NCI-H226 (cell line): ENCODE measurements at regions not wholly inside any gene's neighbourhood (a gene's known extent, or its start where the extent isn't known, plus 50 kb on each side); places are given as distances from the start of the nearest gene placed in this dataset.
"Not testable (repeated sequence)": the region's sequence is repeated elsewhere in the genome, so short reads cannot be mapped to it uniquely, and the experiment has no call there.

Source experiments
- DNase-seq: peaks from one replicate; pipeline ENCODE4 v3.0.0-alpha.2; 2015

DNA sequence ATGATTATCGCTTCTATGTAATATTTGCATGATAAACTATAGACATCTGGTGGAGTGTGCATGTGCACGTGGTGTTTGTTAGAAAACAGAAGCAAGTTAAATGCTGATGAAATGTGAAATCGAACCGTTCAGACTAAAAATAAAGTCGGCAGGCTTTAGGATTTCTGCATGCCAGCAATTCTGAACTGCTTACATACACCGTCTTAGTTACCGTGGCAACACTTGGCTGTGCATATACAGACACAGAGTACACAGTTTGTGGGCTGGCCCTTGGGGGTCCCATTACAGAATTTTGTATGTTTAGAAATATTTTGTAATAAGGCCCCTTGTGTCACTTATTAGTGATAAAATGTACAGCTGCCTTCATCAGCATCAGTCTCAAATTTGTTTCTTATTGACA lies 605.5 kb downstream of the RBFOX1 start:
- DNase-seq, result no peak

DNA sequence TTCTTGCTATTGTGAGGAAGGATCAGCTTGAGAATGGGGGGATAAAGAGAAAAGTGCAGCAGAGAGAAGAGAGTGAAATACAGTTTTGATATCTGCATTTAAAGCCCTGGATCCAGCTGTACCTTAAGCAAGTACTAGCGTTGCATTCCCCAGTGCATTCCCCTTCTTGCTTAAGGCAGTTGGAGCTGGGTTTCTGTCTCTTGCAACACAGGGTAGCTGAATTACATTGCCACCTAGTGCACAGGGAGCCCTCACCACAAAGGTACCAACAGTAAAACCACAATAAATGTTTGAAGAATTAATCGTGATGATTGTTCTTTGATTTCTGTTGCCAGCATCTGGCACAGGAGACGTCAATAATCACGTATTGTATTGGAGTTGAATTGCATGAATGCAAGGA lies 588.7 kb downstream of the RBFOX1 start:
- no peak for DNase-seq

DNA sequence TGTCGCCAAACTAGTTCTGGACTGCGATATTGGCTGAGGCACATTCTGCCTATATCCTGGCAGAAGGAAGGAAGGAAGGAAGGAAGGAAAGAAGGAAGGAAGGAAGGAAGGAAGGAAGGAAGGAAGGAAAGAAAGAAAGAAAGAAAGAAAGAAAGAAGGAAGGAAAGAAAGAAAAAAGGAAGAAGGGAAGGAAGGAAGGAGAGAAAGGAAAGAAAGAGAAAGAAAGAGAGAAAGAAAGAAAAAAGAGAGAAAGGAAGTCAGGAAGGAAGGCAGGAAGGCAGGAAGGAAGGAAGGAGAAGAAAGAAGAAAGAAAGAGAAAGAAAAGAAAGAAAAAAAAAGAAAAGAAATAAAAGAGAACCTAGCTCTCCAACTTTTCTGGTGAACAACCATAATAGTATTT lies 587.1 kb downstream of the RBFOX1 start:
- no peak for DNase-seq

DNA sequence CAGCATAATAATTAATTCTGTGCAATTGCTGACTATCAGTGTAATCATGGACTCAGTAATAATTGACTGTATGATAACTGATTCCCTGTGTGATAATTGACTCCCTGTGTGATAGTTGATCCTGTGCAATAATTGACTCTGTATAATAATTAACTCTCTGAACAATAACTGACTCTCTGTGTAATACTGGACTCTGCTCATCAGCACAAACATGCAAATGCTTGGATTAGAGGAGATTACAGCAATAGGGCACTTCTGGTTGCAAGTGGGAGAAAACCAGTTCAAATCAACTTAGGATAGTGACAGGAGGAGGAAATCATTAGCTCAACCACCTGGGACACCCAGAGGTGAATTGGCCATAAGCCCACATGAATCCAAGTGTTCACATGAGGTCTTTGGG lies 582.1 kb downstream of the RBFOX1 start:
- no peak for DNase-seq

DNA sequence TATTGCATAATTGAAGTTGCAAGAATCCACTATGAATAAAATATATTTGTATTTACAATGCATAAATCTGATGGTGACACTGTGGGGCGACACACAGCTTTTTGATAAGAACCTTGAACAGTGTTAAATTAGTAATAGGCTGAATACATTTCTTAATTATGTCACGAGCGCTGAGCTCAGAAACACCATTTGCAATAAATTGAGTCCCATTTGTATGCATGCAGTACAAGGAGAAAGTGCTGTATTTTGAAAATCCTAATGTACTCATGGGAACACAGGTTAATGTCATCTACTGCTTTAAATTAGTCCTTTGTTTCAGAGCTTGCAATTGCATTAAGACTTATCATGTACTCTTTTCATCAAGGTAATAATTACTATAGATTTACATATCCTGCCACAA lies 579.5 kb downstream of the RBFOX1 start:
- DNase-seq, result no peak

DNA sequence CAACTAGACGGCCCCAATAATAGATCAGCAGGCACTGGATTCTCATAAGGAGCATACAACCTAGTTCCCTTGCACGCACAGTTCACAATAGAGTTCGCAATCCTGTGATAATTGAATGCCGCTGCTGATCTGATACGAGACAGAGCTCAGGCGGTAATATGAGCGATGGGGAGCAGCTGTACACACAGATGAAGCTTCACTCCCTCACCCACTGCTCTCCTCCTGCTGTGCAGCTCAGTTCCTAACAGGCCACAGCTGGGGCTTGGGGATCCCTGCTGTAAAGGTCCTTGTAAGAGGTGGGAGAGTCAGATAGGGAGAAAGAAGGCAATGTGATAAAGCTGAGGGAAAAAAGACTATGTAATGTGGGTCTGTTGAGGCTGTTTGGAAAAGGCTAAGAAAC lies 577.5 kb downstream of the RBFOX1 start:
- DNase-seq, result no peak

DNA sequence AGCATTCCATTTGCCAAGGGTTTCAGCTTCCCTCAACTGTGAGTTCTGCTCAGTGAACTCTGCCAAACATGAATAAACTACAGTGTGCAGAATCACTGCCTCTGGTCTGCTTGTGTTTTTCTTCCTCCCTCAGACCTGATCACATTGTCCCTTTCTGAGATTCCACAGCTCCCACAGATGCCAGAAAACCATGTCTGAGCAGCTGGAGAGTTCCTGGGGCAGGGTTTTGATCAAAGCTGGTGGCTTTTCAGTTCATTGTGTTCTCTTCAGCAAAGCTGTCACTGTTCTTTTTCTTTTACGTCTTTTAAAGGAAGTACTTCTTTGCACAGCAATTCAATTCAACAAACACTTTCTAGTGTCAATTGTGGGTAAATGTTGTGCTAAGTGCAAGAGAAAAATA lies 555.8 kb downstream of the RBFOX1 start:
- DNase-seq, result no peak

DNA sequence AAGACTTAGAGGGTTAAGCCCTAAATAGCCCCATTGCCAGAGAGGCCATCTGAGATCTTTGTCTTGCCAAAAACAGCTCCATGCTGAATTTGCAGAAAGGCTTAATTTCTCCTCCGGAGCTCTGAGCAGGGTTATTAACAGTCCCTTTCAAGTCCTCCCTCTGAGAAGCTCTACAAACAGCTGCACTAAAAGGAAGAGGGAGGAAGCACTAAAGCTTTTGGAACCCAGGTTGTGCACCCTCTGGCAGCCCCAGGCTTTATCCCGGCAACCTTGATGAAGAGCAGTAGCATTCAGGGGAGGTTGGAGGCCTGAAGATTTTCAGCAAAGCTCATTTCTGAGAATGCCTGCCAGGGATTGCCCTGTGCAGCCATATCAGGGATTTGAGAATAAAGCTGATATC lies 554.7 kb downstream of the RBFOX1 start:
- DNase-seq, result no peak

DNA sequence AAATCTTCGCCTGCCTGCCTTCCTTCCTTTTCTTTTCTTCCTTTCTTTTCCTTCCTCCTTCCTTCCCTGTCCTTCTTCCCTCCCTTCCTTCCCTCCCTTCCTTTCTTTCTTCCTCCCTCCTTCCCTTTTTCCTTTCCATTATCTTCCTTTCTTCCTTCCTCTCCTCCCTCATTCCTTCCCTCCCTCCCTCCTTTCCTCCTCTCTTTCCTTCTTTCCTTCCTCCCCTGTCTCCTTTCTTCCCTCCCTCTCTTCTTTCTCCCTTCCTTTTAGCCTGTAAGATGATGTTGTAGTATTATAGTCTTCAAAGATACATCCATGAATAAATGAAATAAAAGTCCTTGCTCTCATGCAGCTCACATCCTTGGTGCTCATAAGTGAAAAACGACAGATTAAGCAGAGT lies 539.3 kb downstream of the RBFOX1 start:
- DNase-seq, result no peak

DNA sequence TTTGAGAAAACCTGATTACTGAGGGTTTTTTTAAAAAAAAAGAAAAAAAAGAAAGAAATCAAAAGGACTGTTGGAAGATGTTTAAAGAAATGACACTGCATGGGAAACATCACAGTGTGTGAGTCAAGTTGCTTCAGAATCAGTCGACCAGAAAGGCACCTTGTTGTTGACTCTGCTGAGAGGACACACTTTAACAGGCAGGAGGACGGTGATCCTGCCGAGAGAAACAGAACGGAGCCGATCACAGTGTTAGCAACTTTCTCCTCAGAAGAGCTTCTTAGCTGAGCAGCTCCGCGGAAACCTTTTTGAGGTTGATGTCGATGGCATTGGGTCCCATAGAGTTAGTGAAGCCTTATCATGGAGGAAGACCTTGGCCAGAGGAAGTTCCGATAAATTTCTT lies 538.7 kb downstream of the RBFOX1 start:
- DNase-seq, result no peak

DNA sequence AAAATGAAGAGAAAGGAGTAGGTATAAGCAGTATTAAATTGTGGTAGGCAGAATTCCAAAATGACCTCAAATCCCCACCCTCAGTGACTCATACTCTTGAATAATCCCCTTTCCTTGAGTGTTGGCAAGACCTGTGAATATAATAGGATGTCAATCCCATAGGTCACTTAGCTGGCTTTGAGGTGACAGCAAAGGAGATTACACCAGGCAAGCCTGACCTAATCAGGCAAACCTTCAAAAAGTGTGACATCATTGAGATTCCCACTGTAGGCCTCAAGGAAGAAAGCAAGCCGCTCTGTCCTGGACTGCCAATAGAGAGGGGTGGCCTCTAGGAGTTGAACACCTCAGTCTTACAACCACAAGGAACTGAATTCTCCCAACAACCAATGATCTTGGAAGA lies 535.2 kb downstream of the RBFOX1 start:
- no peak for DNase-seq

DNA sequence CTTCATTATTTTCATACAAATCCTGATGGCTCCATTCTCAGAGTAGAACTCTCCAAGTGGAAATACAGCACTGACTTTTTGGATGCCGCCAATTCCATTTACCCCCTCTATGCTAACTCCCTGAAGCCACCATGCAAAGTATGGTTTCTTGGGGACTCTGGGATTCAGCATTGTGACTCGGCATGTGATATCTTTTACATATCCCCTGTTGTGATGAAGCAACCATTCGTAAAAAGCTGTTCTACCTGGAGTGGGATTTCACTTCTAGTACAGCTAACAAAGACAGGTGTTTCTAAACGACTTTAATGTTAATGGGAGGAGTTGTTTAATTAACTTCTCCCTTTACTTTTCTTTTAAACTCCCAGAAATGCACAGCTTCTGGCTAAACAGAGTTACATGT lies 533.5 kb downstream of the RBFOX1 start:
- no peak for DNase-seq

DNA sequence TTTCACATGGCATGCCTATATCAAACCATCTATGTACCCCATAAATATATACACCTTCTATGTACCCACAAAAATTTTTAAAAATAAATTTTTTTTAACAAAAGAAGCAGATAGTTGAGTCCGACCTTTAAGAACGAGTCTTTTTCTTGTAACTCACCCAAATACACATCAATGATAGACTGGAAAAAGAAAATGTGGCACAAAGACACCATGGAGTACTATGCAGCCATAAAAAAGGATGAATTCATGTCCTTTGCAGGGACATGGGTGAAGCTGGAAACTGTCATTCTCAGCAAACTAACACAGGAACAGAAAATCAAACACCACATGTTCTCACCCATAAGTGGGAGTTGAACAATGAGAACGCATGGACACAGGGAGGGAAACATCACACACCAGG lies 532.7 kb downstream of the RBFOX1 start:
- DNase-seq, result not testable (repeated sequence)

DNA sequence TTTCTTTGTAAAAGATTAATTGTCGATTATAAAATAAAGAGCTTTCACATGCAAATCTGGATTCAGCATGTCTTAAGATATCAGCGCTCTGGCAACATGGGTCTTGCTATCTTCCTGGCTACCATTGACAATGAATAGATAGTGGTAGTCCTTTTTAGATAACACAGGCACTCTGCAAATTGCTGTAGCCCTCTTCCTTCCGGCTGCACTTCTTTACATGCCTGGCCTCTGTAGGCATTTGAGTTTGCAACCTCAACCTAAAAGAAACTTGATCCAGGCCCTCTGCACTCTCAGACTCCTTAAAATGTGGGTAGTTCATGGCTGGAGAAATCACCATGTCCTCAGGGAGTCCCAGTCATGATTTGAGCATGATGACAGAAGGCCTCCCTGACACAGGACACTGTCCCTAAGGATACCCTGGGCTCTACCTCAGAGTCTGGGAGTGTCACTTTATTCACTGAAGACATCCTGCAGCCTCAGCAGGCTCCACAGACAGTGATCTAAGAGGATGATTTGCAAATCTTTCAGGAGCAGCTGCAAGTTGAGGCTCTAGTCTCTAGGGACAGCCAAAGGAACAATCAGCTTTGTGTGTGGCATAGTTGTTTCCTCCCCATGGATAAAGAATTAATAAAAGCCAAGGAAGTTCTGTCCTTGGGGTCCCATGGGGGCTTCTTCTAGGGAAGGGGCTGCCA lies 529.4 kb downstream of the RBFOX1 start:
- no peak for DNase-seq

DNA sequence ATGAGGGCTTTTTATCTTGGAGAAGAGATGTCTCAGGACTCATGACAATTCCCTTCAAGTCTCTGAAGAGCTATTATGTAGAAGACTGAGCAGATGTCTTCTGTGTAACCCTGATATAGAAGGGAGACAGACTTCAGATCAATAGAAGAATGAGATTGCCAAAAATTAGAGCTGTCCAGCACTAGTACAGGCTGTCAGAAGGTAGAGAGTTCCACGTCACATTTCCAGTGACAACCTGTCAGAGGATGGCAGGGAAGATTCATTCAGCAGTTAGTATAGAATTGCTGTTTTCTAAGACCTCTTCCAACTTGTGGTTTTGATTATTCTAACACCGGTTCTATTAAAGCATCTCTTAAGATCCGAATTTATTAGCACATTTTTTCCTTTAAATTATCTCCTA lies 520.6 kb downstream of the RBFOX1 start:
- no peak for DNase-seq

DNA sequence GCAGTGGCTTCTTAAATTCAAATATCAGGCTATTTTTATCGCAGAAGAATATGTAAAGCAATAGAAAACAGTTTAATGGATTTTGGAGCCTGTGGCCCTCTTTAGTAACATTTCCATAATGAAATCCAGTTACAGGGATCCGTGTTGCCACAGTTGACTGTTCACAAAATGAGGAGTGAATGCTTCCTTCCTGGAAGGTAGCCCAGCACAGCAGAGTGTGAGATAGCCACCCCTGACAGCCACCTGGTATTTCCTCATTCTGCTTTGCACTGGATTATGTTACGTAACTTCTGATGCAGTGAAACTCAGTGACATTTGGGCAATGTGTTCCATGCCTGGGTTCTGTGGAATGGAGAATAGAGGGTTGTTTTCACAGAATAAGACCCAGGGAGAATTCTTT lies 517.2 kb downstream of the RBFOX1 start:
- no peak for DNase-seq

DNA sequence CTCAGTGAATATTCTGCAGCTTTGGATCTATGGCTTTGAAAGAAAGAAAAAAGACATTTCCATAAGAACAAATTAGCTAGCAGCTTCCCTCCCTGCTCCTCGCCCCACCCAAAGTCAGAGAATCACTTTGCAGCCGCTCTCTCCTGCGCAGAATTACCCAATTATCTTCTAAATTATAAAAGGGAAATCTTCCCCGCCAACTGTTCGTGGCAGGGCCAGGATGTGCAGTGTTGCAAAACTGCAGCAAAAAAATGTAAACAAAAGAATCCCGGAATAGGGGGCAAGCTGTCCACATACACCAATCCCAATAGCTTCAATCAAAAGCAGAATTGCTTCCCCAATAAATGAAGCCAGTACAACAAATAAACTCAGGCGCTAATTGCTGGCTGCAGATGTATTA lies 510.6 kb downstream of the RBFOX1 start:
- no peak for DNase-seq

DNA sequence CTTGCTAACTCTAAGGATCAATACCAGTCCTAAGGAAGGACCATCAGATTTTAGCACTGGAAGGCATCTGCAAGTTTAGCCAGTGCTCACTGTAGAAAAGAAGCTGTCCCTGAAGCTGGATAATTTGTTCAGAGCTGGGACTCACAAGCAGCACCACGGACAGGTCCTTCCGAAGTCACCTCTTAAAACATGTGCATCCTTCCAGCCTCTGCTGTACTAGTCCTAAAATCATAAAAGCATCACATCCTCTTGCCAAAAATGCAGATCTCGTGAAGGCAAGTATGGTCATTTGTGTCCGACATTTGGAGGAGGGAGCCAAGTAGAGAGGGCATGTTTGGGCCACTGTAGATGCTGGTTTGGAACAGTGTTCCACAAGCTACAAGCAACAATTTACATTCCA lies 506.9 kb downstream of the RBFOX1 start:
- DNase-seq, result no peak

DNA sequence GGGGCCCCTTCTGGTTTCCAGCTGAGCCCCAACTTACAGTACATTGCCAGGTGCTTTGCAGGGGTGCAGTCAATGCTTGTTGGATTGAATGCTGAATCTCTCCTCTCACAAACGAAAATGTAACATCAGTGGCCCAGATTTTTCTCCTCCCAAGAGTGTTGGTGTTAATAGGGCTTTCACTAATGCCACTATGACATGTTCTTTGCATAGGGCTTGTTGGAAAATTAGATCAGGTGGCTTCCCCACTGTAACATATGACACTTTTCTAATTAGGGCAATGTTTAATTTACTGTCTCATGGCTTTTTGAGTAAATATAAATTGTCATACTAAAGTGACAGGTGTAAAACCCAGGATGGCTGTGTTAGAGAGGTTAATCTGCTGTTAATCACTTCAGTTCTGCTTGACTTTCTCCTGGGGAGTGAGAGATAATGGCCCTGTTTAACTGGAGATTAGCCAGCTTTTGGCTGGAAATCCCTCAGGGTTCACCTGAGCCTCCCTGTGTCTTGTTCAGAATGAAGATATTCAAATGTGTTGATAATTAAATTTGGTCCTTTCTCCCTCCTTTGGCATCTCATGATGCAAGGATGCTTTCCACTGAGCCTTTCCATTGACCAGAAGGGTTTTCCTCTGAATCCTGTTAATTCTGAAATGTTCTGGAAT lies 502.3 kb downstream of the RBFOX1 start:
- DNase-seq, result no peak

DNA sequence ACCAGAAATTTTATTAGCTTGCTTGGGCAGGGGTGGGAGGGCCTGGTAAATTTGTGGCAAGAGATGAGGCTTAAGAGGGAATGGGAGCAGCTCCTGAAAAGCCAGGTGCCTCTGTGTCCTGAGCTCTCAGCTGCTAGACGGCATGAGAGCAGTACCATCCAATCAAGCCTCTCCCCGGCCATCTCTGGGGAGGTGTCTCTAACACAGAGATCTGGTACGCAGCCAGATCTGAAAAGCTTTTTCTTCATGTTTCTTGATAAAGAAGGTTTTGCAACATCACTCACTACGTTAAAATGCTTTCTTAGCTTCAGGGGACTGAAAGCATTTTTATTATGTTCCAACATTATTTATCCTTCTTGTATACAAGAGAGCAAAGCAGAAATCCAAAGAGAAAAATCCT lies 488.2 kb downstream of the RBFOX1 start:
- no peak for DNase-seq

DNA sequence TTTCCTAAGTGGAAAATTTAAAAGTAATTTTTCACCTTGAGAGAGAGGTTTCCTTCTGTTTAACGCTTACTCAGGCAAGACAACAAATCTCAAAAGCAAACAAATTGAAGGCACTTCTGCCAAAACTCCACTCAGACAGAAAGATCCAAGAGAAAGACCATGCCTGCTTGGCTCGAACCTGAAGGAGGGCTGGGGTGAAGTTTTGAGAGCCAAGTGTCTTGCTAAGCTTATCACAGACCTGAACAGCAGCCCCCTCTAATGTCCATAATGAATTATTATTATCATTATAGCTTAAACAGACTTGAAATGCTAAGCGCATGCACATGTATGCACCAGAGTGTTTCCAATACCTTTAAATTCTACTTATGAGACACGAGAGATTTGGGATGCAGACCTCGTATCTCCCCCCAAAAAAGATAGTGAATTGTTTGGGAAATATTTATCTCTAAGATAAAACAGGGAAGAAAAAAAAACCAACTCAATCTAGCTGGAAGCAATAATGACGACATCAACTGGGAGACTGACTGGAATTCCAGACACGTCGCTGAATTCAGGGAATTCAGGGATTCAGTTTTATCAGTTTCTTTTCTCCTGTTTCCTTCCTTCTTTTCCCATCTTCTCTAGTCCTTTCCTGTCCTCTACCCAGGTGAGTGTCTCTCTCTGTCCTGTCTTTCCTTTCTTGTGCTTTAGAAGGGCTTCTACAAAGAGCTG lies 473.2 kb downstream of the RBFOX1 start:
- no peak for DNase-seq

DNA sequence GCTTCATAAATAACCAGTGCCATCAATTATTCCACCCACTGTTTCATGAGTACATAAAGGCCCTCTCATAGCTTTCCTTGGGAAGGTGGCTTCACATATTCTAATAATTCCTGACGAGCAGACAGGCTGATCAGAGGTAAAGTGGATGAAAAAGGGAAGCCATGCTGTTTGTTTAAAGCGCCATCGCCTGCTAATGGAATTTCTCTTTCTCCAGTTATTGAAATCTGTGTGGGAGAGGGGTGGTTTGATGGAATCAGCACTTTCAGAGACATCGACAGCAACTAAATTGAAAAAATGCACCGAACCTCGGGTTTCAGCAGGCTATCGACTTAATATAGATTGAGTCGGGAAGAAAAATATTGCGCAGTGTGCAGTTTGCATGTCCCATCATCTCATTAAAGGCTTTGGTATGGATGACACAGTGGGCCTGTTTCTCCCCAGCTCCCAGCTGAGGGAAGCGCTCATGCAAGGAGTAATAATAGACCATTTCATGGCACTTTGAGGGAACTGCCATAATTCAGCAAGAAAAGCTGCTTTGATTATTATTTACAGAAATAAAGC lies 472.1 kb downstream of the RBFOX1 start:
- no peak for DNase-seq

DNA sequence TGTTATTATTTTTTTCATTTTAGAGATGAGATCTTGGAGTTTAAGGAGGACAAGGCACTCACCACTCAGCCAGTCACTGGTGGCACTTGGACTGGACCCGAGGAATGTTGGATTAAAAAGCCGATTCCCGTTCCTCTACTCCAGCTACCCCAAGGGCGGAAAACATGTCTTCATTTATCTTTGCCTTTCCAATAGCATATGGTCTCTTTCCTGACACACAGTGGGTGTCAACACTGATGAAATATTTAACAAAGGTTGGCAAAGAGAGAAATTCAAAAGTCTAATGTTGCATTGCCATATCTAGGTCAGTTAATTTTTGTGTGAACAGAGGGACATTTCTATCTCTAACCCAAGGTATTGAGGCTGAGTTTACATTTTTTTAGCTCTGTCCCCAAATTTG lies 459.7 kb downstream of the RBFOX1 start:
- DNase-seq, result no peak

DNA sequence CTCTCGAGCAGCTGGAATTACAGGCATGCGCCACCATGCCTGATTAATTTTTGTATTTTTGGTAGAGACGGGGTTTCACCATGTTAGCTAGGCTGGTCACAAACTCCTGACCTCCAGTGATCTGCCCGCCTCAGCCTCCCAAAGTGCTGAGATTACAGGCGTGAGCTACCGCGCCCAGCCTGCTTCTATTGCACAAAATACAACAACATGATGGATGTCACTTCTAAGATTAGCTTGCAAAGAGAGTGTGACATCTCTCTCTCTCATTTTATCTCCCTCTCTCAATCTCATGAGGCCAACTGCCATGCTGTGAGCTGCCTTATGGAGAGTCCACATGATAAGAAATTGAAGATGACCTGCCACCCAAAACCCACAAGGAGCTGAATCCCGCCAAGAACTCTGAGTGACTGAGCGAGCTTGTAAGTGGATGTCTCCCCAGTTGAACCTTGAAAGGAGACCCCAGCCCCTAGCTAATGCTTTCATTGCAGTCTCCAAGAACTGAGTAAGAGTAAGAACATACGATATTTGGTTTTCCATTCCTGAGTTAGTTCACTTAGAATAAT lies 458.5 kb downstream of the RBFOX1 start:
- no peak for DNase-seq
